ENCODE measurements at regions not wholly inside any gene's neighbourhood (a gene's known extent, or its start where the extent isn't known, plus 50 kb on each side); places are given as distances from the start of the nearest gene placed in this dataset.

- Histone ChIP-seq H3K79me2 (ENCODE audit: insufficient read depth, low read length) (no peaks in the 10 kb centered on the region), H3K9me3 (ENCODE audit: insufficient read depth, low read length) (no peaks in the 10 kb centered on the region), H3K27ac (ENCODE audit: low read depth, low read length) (no peak overlapping the region), H3K4me2 (ENCODE audit: low read depth, low read length, poor library complexity, severe bottlenecking) (no peak overlapping the region), H3K36me3 (ENCODE audit: low read length) (no peaks in the 10 kb centered on the region), H3K9ac (ENCODE audit: low read length) (no peak overlapping the region), H4K20me1 (ENCODE audit: low read depth, low read length) (no peaks in the 10 kb centered on the region), H3K9me2 (replicated peaks; ENCODE audit: insufficient read depth, low read length) (no peaks in the 10 kb centered on the region), H3K27me3 (ENCODE audit: low read length) (no peaks in the 10 kb centered on the region), H3F3A (ENCODE audit: insufficient read depth) (no peaks in the 10 kb centered on the region), H3K4me3 (ENCODE audit: insufficient read depth, low read length, poor library complexity, severe bottlenecking) (no peak overlapping the region), H2AFZ (ENCODE audit: low read depth, low read length, severe bottlenecking) (no peak overlapping the region)
- no peak for TF ChIP-seq EZH2phosphoT487 (conservative IDR thresholded peaks at IDR 0.05; ENCODE audit: low read length)
- TF ChIP-seq, protein P1, sequence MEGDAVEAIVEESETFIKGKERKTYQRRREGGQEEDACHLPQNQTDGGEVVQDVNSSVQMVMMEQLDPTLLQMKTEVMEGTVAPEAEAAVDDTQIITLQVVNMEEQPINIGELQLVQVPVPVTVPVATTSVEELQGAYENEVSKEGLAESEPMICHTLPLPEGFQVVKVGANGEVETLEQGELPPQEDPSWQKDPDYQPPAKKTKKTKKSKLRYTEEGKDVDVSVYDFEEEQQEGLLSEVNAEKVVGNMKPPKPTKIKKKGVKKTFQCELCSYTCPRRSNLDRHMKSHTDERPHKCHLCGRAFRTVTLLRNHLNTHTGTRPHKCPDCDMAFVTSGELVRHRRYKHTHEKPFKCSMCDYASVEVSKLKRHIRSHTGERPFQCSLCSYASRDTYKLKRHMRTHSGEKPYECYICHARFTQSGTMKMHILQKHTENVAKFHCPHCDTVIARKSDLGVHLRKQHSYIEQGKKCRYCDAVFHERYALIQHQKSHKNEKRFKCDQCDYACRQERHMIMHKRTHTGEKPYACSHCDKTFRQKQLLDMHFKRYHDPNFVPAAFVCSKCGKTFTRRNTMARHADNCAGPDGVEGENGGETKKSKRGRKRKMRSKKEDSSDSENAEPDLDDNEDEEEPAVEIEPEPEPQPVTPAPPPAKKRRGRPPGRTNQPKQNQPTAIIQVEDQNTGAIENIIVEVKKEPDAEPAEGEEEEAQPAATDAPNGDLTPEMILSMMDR (IDR thresholded peaks at IDR 0.05; ENCODE audit: insufficient read depth, low read length, poor library complexity, severe bottlenecking), result no peak
Measured at GRCh38 chr20:60124776-60125381, 166.7 kb downstream of the CDH26 start.

DNA sequence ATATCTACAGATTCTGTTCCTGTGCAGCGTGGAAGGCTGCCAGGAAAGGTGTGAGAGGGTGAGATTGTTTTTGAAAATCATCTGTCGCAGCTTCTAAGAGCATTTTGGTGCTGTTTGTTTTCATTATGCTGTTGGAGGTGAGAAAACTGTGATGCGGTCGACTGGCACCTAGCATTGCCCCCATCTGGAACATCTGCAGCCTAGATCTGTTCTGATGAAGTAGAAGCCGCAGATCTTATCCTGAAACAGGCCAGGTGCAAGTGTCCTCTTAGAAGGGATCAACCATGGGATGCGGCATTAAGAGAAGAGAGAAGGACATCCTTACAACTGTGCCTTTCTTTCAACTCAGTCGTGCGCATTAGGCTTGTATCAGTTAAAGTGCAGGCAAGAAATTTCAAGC, 167.3 kb downstream of the CDH26 start:
- no peak for TF ChIP-seq EZH2phosphoT487 (conservative IDR thresholded peaks at IDR 0.05; ENCODE audit: low read length)
- TF ChIP-seq, protein P1 (IDR thresholded peaks at IDR 0.05; ENCODE audit: insufficient read depth, low read length, poor library complexity, severe bottlenecking), result no peak
- Histone ChIP-seq H3F3A (ENCODE audit: insufficient read depth) (no peaks in the 10 kb centered on the region), H3K79me2 (ENCODE audit: insufficient read depth, low read length) (no peaks in the 10 kb centered on the region), H3K27ac (ENCODE audit: low read depth, low read length) (no peak overlapping the region), H3K4me3 (ENCODE audit: insufficient read depth, low read length, poor library complexity, severe bottlenecking) (no peak overlapping the region), H3K36me3 (ENCODE audit: low read length) (no peaks in the 10 kb centered on the region), H3K9ac (ENCODE audit: low read length) (no peak overlapping the region), H2AFZ (ENCODE audit: low read depth, low read length, severe bottlenecking) (no peak overlapping the region), H3K4me2 (ENCODE audit: low read depth, low read length, poor library complexity, severe bottlenecking) (no peak overlapping the region), H3K9me2 (replicated peaks; ENCODE audit: insufficient read depth, low read length) (no peaks in the 10 kb centered on the region), H3K27me3 (ENCODE audit: low read length) (no peaks in the 10 kb centered on the region), H4K20me1 (ENCODE audit: low read depth, low read length) (no peaks in the 10 kb centered on the region), H3K9me3 (ENCODE audit: insufficient read depth, low read length) (no peaks in the 10 kb centered on the region)

- H3K27me3 ChIP-seq (ENCODE audit: low read length), result no peaks in the 10 kb centered on the region
- H3K9me2 ChIP-seq (replicated peaks; ENCODE audit: insufficient read depth, low read length), result no peaks in the 10 kb centered on the region
- no peak overlapping the region for H3K9ac ChIP-seq (ENCODE audit: low read length)
- no peak overlapping the region for H3K27ac ChIP-seq (ENCODE audit: low read depth, low read length)
- H3K79me2 ChIP-seq (ENCODE audit: insufficient read depth, low read length), result no peaks in the 10 kb centered on the region
- no peaks in the 10 kb centered on the region for H3K9me3 ChIP-seq (ENCODE audit: insufficient read depth, low read length)
- no peaks in the 10 kb centered on the region for H4K20me1 ChIP-seq (ENCODE audit: low read depth, low read length)
- TF ChIP-seq, protein P1 (IDR thresholded peaks at IDR 0.05; ENCODE audit: insufficient read depth, low read length, poor library complexity, severe bottlenecking), result no peak
- no peak for TF ChIP-seq EZH2phosphoT487 (conservative IDR thresholded peaks at IDR 0.05; ENCODE audit: low read length)
- no peaks in the 10 kb centered on the region for H3F3A ChIP-seq (ENCODE audit: insufficient read depth)
- H3K36me3 ChIP-seq (ENCODE audit: low read length), result no peaks in the 10 kb centered on the region
- H3K4me3 ChIP-seq (ENCODE audit: insufficient read depth, low read length, poor library complexity, severe bottlenecking), result no peak overlapping the region
- no peak overlapping the region for H2AFZ ChIP-seq (ENCODE audit: low read depth, low read length, severe bottlenecking)
- H3K4me2 ChIP-seq (ENCODE audit: low read depth, low read length, poor library complexity, severe bottlenecking), result no peak overlapping the region
Measured at GRCh38 chr20:60126975-60127374, 168.8 kb downstream of the CDH26 start.
